Esophagus muscularis mucosa (tissue), 3 donors: ENCODE measurements at regions not wholly inside any gene's neighbourhood (a gene's known extent, or its start where the extent isn't known, plus 50 kb on each side); places are given as distances from the start of the nearest gene placed in this dataset.

Experiments
- POLR2A ChIP-seq: fragments of 450-650 bp; IDR thresholded peaks from one replicate; pipeline ENCODE4 v1.6.1; 2017; ENCODE audit warnings: antibody characterized with exemption, moderate library complexity, mild to moderate bottlenecking, low read depth
- POLR2AphosphoS5 ChIP-seq, 2 donors: sonication (generic); formaldehyde crosslinking; IDR thresholded peaks; one replicate each; pipeline ENCODE4 v1.6.1; 2017; ENCODE audit warnings: antibody characterized with exemption in 2 of 2
- TF ChIP-seq, protein P1 (sequence below), 3 experiments: fragments of 200-600 bp in 2 of 3; fragments of 450-650 bp in 1 of 3; sonication (generic) in 2 of 3; IDR thresholded peaks; one replicate each; pipeline ENCODE4 v1.5.1; 2017 to 2019; ENCODE audit warnings: antibody characterized with exemption in 3 of 3, mild to moderate bottlenecking in 2 of 3, moderate library complexity in 1 of 3

DNA sequence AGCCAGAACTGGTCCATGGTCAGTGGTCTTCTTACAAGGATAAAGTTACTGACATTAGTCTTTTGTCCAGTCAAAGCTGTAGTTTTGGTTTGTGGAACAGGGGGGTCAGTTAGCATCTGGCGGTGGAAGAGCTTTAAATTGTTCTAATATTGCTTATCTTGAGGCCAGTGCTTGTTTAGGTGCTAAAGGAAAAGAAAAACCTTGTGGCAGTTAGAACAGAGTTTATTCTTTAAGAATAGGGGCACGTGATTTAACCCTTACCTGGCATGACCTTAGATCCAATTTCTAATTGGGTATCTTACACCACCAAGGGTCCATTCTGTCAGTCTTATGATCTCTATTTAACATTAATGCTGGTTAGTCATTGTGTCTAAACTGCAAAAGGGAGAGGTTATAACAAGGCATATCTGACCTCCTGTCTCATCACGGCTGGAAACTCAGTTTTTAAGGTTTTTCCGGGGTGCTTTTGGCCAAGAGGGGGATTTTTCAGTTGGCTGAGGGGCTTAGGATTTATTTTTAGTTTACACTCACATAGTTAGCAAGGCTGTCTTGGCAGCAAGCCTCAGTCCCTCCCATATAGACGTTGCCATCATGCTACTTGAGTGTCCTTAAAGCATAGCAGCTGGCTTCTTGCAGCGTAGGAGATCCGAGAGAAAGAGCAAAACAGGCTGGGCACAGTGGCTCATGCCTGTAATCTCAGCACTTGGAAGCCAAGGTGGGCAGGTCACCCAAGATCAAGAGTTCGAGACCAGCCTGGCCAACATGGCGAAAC is 60.1 kb upstream of the FAM89A start:
- TF ChIP-seq POLR2AphosphoS5 (IDR thresholded peaks at IDR 0.05) = no peak
- TF ChIP-seq, protein P1, sequence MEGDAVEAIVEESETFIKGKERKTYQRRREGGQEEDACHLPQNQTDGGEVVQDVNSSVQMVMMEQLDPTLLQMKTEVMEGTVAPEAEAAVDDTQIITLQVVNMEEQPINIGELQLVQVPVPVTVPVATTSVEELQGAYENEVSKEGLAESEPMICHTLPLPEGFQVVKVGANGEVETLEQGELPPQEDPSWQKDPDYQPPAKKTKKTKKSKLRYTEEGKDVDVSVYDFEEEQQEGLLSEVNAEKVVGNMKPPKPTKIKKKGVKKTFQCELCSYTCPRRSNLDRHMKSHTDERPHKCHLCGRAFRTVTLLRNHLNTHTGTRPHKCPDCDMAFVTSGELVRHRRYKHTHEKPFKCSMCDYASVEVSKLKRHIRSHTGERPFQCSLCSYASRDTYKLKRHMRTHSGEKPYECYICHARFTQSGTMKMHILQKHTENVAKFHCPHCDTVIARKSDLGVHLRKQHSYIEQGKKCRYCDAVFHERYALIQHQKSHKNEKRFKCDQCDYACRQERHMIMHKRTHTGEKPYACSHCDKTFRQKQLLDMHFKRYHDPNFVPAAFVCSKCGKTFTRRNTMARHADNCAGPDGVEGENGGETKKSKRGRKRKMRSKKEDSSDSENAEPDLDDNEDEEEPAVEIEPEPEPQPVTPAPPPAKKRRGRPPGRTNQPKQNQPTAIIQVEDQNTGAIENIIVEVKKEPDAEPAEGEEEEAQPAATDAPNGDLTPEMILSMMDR (IDR thresholded peaks at IDR 0.05) = no peak
- no peak for TF ChIP-seq POLR2A
